Lung (tissue), 11 donors: ENCODE measurements at regions not wholly inside any gene's neighbourhood (a gene's known extent, or its start where the extent isn't known, plus 50 kb on each side); places are given as distances from the start of the nearest gene placed in this dataset.
A peak's percentile ranks its signal among the peaks of the same experiment; 100 is the strongest.

Experiments
- ATAC-seq: fragments of 200-7000 bp; cut with Tn5 transposase; one replicate; pipeline ENCODE4 v1.9.1; 2020; ENCODE audit warnings: moderate number of reproducible peaks; ENCODE audit not compliant: insufficient read depth, low FRiP score
- DNase-seq, 3 donors: peaks; one replicate each; pipeline ENCODE4 v3.0.0-alpha.2; 2013 to 2017
- H3K27ac ChIP-seq, 2 donors: one replicate each; pipeline ENCODE4 v1.5.1; 2013; ENCODE audit warnings: mild to moderate bottlenecking in 2 of 2, moderate library complexity in 2 of 2, control low read depth in 1 of 2, inconsistent platforms in 1 of 2, low read depth in 1 of 2, low read length in 1 of 2
- H3K27me3 ChIP-seq, 3 donors: one replicate each; pipeline ENCODE4 v1.5.1; 2013; ENCODE audit warnings: low read length in 2 of 3; ENCODE audit not compliant: control insufficient read depth in 3 of 3, insufficient read depth in 3 of 3
- H3K36me3 ChIP-seq, 4 donors: one replicate each; pipeline ENCODE4 v1.5.1; 2013; ENCODE audit warnings: low read length in 4 of 4, mild to moderate bottlenecking in 1 of 4, moderate library complexity in 1 of 4; ENCODE audit not compliant: control insufficient read depth in 4 of 4, insufficient read depth in 4 of 4
- H3K4me1 ChIP-seq, 5 donors: one replicate each; pipeline ENCODE4 v1.5.1; 2013; ENCODE audit warnings: low read length in 5 of 5, mild to moderate bottlenecking in 2 of 5, moderate library complexity in 1 of 5; ENCODE audit not compliant: control insufficient read depth in 5 of 5, insufficient read depth in 5 of 5
- H3K4me3 ChIP-seq: one replicate; pipeline ENCODE4 v1.5.1; 2013; ENCODE audit warnings: mild to moderate bottlenecking, control low read depth, moderate library complexity
- H3K9ac ChIP-seq, 2 donors: one replicate each; pipeline ENCODE4 v1.5.1; 2013; ENCODE audit warnings: low read length in 2 of 2, control low read depth in 1 of 2; ENCODE audit not compliant: insufficient read depth in 1 of 2
- H3K9me3 ChIP-seq, 4 donors: one replicate each; pipeline ENCODE4 v1.5.1; 2013; ENCODE audit warnings: low read length in 3 of 4, mild to moderate bottlenecking in 1 of 4, moderate library complexity in 1 of 4; ENCODE audit not compliant: control insufficient read depth in 4 of 4, insufficient read depth in 3 of 4
- WGBS, 2 donors: extraction: QIAGEN DNeasy Blood & Tissue Kit; methylation state at CpG; one replicate each; pipeline ENCODE4 v1.1.7; 2013; 5-methylcytosine and 5-hydroxymethylcytosine counted together
- TF ChIP-seq, protein P1 (sequence below): IDR thresholded peaks from 2 replicates; pipeline ENCODE4 v1.5.1; 2012; ENCODE audit warnings: mild to moderate bottlenecking; ENCODE audit errors: control extremely low read depth, extremely low read depth
- donor health status: control.
- donor health status: control.
- donor health status: Bipolar disorder and iron deficiency.
- donor health status: healthy.
- donor health status: DM: yes; HTN: yes; CAD: no.

DNA sequence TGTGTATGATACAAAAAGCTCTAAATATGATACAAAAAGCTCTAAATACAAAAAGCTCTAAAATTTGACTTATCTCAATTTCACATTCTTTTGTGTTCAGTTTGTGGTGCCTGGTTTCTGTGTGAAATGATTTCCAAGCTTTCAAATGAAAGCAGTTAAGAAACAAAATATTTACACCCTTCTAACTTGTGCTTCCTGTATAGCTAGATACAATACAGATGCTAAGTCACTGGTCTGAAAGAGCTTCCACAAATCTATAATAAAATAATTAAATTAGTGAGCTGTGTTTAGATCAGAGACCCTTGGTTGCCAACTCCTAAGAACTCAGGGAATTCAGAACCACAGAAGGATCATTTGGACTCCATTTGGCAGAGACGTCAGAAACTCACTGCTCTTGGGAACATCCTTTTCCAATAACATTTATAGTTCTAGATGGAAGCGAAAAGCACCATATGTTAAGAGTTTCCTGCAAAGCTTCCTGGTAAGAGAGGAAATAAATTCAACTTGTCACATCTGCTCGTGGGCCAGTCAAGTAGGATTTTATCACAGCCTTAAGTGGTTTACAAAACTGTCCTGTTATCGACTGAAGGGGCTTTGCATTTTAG lies 1079.1 kb downstream of the ADGRL2 start:
- peaks cover 0 to 12% (median 0%) of the 10 kb centered on the region in 5 donors for H3K4me1 ChIP-seq
- H3K4me3 ChIP-seq = no peak overlapping the region
- no peak overlapping the region for H3K9ac ChIP-seq
- H3K9me3 ChIP-seq = no peaks in the 10 kb centered on the region
- WGBS, 2 donors = 19 to 25% methylated on average over 4 of the region's 4 CpGs
- no peak for ATAC-seq
- no peak overlapping the region for H3K27ac ChIP-seq
- TF ChIP-seq, protein P1, sequence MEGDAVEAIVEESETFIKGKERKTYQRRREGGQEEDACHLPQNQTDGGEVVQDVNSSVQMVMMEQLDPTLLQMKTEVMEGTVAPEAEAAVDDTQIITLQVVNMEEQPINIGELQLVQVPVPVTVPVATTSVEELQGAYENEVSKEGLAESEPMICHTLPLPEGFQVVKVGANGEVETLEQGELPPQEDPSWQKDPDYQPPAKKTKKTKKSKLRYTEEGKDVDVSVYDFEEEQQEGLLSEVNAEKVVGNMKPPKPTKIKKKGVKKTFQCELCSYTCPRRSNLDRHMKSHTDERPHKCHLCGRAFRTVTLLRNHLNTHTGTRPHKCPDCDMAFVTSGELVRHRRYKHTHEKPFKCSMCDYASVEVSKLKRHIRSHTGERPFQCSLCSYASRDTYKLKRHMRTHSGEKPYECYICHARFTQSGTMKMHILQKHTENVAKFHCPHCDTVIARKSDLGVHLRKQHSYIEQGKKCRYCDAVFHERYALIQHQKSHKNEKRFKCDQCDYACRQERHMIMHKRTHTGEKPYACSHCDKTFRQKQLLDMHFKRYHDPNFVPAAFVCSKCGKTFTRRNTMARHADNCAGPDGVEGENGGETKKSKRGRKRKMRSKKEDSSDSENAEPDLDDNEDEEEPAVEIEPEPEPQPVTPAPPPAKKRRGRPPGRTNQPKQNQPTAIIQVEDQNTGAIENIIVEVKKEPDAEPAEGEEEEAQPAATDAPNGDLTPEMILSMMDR = no peak
- peak in 2 of 3 donors; percentile 44 to 57 for DNase-seq
- no peaks in the 10 kb centered on the region for H3K27me3 ChIP-seq
- no peaks in the 10 kb centered on the region for H3K36me3 ChIP-seq

DNA sequence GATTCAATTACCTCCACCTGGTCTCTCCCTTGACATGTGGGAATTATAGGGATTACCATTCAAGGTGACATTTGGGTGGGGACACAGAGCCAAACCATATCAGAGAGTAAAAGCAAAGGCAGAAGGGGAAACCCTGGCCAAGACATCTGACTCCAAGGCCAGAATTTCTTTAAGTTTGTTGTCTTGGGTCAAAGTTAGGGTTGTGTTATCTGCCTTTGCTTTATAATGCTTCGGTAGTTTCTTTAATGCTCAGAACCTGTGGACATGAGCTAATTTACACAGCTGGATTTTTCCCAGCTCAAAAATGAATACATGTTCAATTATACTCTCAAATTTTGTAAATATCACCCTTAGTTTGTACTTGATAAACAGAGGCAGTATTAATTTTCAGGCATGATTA lies 1074.4 kb downstream of the ADGRL2 start:
- no peak for ATAC-seq
- Histone ChIP-seq H3K36me3 (no peaks in the 10 kb centered on the region), H3K4me3 (no peak overlapping the region), H3K4me1 (peaks cover 0 to 9% (median 0%) of the 10 kb centered on the region in 5 donors), H3K27ac (no peak overlapping the region), H3K9me3 (no peaks in the 10 kb centered on the region), H3K27me3 (no peaks in the 10 kb centered on the region), H3K9ac (no peak overlapping the region)
- DNase-seq = no peak
- 96 to 97% methylated on average over 1 of the region's 1 CpG for WGBS, 2 donors
- TF ChIP-seq, protein P1 = no peak

DNA sequence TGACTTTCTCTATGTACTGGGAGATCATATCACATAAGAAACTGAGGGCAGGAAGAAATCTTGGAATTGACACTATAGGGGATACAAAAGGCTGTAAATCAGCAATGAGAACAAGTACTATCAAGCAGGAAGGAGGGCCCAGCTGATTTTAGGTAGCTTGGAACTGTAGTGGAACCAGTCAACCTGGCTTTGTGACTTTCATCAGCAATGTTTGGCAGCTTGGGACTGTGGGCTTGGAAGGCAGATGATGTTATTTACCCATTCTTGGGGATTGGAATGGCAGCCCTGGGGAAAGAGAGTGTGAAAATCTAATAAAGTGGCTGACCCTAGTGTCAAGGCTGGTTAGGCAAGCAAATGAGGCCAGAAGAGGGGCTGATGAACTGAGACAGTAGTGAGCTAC lies 1073.3 kb downstream of the ADGRL2 start:
- Histone ChIP-seq H3K9ac (no peak overlapping the region), H3K4me3 (no peak overlapping the region), H3K4me1 (no peaks in the 10 kb centered on the region), H3K27ac (no peak overlapping the region), H3K9me3 (no peaks in the 10 kb centered on the region), H3K36me3 (no peaks in the 10 kb centered on the region), H3K27me3 (no peaks in the 10 kb centered on the region)
- DNase-seq (no peak), ATAC-seq (no peak)
- TF ChIP-seq, protein P1 = no peak

DNA sequence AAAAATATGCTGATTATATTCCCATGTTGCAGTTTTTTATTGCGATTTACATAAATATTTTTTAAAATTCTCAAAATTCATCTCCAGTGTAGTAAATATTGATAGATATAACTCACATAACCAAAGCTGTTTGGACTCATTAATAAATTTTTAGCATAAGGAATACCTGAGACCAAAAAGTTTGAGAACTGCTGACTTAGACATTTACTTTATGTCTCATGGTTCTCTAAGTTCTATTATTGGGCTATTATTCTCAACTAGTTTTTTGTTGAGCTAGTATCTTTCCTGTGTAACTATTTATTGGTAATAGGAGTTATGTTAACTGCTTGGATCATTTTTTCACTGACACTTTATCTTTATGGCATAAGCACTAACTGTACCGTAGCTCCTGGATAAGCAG lies 1069.6 kb downstream of the ADGRL2 start:
- 92 to 98% methylated on average over 2 of the region's 2 CpGs for WGBS, 2 donors
- Histone ChIP-seq H3K4me1 (peaks cover 0 to 10% (median 3%) of the 10 kb centered on the region in 5 donors), H3K4me3 (no peak overlapping the region), H3K9ac (no peak overlapping the region), H3K36me3 (no peaks in the 10 kb centered on the region), H3K27ac (no peak overlapping the region), H3K9me3 (no peaks in the 10 kb centered on the region), H3K27me3 (no peaks in the 10 kb centered on the region)
- TF ChIP-seq, protein P1 = no peak
- DNase-seq (no peak), ATAC-seq (no peak)
